ENCODE measurements at regions not wholly inside any gene's neighbourhood (a gene's known extent, or its start where the extent isn't known, plus 50 kb on each side); places are given as distances from the start of the nearest gene placed in this dataset.

- no peaks in the 10 kb centered on the region for H3K9me3 Mint-ChIP-seq
- peaks cover 4% of the 10 kb centered on the region; the same call in 1 of the 2 replicates for H3K4me1 Mint-ChIP-seq
- no peak overlapping the region for H3K4me3 Mint-ChIP-seq
- CTCF ChIA-PET, result interaction anchor here (0.9 to 1.1 kb wide), 3 partner anchors 18 to 89 kb away, joined by 3 read pairs; no protein-coding TSS in a partner anchor
- H3K36me3 Mint-ChIP-seq, result no peaks in the 10 kb centered on the region
- DNase-seq (ENCODE audit: low spot score) (no peak), ATAC-seq (peak; percentile 80)
- no peak overlapping the region for H3K27ac Mint-ChIP-seq
- H3K27me3 Mint-ChIP-seq (ENCODE audit: low read depth), result no peaks in the 10 kb centered on the region
- POLR2A ChIA-PET, result no interaction called here
- no peak for TF ChIP-seq GTF2I (CRISPR knock-in tag; conservative IDR thresholded peaks at IDR 0.05)
- no peak for TF ChIP-seq ERG (CRISPR knock-in tag; IDR thresholded peaks at IDR 0.05)
- TF ChIP-seq AR (CRISPR knock-in tag; IDR thresholded peaks at IDR 0.05), result no peak
- no peak for TF ChIP-seq ESRRA (CRISPR knock-in tag; IDR thresholded peaks at IDR 0.05; ENCODE audit: borderline replicate concordance)
- no peak for TF ChIP-seq ZNF281 (CRISPR knock-in tag; IDR thresholded peaks at IDR 0.05)
- TF ChIP-seq FOXP4 (CRISPR knock-in tag; IDR thresholded peaks at IDR 0.05), result no peak
- no peak for TF ChIP-seq ZNF121 (CRISPR knock-in tag; IDR thresholded peaks at IDR 0.05)
- no peak for TF ChIP-seq ATF3 (CRISPR knock-in tag; conservative IDR thresholded peaks at IDR 0.05)
- TF ChIP-seq ATF2 (CRISPR knock-in tag; IDR thresholded peaks at IDR 0.05; ENCODE audit: borderline replicate concordance, low read depth), result no peak
- no peak for TF ChIP-seq MLX (CRISPR knock-in tag; IDR thresholded peaks at IDR 0.05)
- no peak for TF ChIP-seq JUN (CRISPR knock-in tag; IDR thresholded peaks at IDR 0.05)
- TF ChIP-seq CTCF (IDR thresholded peaks at IDR 0.05), result no peak
- no peak for TF ChIP-seq AFF4 (CRISPR knock-in tag; IDR thresholded peaks at IDR 0.05; ENCODE audit: borderline replicate concordance)
- no peak for TF ChIP-seq ZSCAN18 (CRISPR knock-in tag; IDR thresholded peaks at IDR 0.05)
- TF ChIP-seq FOXK1 (CRISPR knock-in tag; IDR thresholded peaks at IDR 0.05), result no peak
Observed at GRCh38 chr11:112694813-112695212, 266.4 kb upstream of the NCAM1 start.

All from WTC11 (cell line).